SIG-M5 treated with dmso at 0.1 percent for 504 hours (cell line): ENCODE measurements at regions not wholly inside any gene's neighbourhood (a gene's known extent, or its start where the extent isn't known, plus 50 kb on each side); places are given as distances from the start of the nearest gene placed in this dataset.
"Not testable (repeated sequence)": the region's sequence is repeated elsewhere in the genome, so short reads cannot be mapped to it uniquely, and the experiment has no call there.

Source experiments
- DNase-seq: peaks from one replicate; lab custom pipeline; 2025; ENCODE audit not compliant: unreplicated experiment; lab: John Stamatoyannopoulos, UW

DNA sequence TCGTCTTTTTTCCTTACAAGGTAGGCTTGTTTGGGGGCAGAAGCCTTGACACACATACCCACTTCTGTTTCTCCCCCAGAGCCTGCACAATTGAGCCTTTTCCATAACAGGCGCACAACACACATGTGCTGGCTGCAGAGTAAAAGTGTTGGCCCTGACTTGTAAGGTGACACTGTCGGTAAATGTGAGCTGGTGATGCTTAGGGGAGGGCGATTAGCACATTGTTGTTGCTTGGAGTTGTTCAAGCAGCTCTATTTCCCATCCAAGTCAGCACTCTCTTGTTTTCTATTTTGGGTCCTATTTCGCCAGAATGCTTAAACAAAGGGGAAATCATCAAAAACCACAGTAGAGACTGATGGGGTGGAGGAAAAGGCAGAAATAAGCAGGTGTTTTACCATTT, 51.9 kb upstream of the PTPRJ start:
- peak; percentile 85 for DNase-seq

DNA sequence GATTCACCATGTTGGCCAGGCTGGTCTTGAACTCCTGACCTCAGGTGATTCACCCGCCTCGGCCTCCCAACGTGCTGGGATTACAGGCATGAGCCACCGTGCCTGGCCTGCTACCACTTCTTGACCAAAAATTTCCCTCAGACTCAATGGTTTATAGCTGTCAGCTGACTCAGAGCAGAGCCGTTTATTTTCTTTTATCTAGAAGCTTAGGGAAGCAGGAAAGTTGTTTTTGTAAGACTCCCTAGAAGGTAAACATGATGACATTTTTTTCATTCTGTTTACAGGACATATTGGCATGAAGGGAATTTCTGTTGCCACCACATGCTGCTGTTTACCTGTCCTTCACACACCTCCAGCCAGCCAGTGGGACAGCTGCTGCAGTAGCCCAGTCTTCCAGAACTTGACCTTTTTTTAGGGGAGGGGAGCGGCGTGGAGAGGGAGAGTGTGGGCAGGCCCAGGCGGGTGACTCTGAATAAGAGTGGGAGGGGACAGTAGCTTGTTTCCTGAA, 56.1 kb upstream of the PTPRJ start:
- peak; percentile 46 for DNase-seq

DNA sequence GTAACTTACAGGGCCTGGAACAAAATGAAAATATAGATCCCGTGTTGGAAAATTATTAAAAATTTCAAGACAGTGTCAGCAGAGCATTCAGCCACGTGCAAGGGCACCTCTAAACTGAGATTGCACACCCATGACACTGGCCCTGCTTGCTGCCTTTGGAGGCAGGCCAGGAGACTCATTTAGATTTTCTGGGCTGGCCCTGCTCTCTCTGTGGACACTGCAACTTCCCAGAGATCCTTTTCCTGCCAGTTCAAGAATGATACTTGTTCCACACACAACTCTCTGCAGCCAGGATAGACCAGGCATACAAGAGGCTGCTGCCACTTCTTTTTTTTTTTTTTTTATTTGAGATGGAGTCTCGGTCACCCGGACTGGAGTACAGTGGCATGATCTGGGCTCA, 56.7 kb upstream of the PTPRJ start:
- DNase-seq: no peak

DNA sequence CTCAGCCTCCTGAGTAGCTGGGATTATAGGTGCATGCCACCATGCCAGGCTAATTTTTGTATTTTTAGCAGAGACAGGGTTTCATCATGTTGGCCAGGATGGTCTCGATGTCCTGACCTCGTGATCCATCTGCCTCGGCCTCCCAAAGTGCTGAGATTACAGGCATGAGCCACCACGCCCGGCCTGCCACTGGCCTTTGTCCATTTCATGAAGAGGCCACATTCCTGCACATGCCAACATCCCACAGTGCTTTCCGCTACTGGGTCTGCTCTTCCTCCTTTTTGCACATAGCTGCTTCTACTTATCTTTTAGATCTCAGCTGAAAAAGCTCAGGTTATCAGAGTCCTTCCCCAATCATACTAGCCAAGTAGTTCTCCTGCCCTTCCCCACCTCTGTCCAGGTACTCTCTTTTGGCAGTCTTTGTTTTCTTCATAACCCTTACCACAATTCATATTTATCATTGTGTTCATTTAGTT, 59.2 kb upstream of the PTPRJ start:
- not testable (repeated sequence) for DNase-seq

DNA sequence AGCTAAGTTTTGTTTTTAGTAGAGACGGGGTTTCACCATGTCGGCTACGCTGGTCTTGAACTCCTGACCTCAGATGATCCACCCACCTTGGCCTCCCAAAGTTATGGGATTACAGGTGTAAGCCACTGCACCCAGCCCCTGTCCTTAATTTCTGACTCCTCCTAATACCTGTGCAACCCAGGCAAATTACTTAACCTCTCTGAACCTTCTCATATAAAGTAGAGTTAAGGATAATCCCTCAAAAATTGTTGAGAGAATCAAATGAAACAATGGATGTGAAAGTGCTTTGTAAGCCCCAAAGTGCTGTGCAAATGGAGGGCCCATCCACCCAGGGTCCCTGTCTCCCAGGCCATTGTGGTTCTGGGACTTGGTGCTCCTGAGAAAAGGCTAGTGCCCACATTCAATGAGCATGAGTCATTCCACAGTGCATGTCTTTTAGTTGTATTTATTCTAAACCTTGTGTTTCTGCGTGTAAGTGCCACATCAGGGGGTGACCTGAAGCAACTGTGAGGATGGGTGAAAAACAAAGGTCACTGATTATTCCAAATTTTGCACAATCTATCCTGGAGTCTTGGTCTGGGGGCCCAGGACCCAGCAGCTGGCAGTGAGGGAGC, 61.4 kb upstream of the PTPRJ start:
- DNase-seq: no peak

DNA sequence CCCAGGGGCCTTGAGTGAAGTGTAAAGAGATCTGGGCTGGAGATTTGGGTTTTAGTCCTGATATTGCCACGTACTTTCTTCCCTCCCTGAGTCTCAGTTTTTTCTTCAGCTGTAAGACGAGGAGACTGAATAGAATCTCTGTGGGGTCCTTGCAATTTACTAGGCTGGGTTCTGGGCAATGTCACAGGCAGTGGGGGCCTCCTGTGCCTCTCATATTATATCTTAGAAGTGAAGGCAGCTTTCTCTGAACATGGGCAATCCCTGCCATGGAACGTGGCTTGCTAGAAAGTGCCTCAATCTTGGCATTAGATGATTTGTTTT, 62.0 kb upstream of the PTPRJ start:
- DNase-seq: no peak

DNA sequence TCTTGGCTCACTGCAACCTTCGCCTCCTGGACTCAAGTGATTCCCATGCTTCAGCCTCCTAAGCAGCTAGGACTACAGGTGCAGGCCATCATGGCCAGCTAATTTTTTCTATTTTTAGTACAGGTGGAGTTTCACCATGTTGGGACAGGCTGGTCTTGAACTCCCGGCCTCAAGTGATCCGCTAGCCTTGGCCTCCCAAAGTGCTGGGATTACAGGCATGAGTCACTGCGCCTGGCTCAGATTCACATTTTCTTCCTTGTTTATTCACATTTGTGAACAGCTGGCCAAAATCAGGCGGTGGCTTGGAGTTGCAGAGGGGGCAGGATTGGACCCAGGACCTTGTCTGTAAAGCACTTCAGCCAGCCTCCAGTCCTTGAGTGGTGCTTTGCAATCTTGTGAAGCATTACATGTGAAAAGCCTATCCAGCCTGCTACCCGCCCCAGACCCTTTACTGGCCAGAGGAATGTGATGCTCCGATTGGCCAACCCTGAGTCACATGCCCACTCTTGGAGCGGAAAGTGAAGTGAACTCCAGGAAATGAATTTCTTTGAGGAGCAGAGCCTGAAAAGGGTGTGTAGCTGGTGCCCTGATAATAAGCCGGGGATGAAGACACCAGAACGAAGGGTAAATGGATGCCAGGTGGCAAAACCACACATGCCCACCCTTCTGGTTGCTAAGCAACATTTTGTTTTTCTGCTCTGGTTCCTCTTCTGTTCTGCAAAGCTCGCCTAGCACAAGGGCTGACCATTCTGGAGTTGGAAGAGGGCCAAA, 62.6 kb upstream of the PTPRJ start:
- DNase-seq: peak; percentile 26

DNA sequence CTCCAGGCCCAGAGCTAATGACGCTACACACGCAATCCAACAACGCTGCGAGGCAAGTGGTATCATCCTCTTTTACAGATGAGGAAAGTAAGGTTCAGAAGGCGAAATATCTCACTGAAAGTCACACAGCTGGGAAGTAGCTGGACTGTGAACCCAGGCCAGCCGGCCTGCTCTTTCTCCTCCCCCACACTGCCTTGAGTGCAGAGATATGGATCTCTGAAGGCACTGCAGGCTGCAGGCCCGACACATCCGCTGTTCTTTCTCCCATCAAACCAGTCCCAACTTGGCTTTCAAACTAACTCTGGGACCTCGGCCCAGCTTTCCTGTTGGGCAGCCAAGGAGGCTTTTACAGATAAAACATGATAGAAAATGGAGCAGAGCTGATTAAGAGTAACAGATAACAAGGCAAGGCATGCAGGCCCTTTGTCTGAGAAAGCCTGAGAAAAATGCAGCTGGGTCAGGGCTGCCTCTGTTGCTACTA, 64.0 kb upstream of the PTPRJ start:
- DNase-seq: no peak

DNA sequence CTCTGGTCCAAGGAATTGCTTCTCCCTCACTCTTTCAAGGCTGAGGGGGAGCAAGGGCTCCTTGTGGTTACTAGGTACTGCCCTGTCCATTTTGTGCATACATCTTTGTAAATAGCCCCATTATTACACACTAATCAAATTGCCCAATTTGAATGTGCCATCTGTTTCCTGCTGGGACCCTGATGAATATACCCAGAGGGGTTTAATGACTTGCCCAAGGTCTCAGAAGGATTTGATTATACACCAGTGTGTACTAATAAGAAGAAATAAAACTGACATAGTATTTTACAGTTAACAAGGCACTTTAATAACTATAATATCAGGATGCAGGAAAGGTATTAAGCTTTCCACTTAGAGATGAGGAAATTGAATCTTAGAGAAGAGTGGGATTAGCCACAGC, 64.6 kb upstream of the PTPRJ start:
- no peak for DNase-seq

DNA sequence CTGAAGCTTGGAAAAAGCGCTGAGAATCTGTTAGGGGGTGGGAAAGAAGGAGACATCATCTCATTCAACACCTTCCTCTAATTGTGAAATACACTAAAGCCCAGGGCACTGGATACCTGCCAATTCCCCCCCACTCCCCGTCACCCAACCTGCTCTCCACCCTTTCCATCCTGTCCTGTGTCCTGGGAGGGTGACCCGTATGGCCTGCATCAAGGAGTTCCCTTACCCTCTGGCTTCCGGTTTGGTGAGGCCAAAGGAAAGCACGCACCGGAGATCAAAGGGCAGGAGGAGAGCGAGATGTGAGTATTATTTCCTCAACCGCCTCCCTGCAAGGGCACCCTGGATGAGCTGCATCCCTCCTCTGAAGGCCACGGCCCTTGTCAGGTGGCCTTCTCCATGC, 65.0 kb upstream of the PTPRJ start:
- DNase-seq: no peak

DNA sequence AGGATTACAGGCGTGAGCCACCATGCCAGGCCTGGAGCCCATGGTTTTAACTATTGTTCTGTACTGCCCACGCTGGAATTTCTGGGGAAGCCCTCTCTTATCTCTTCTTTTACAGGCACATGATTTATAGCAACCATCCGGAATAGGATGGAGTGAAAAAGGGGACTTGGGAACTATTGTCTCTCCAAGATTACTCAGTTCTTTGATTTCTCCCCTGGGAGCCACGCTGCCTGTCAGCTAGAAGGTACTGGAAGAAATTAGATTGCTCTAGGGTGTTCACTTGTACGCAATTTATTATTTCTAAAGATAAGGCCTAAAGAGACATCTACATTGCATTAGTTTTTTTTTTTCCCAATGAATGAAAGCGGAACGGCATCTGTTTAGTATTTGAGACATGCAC, 65.6 kb upstream of the PTPRJ start:
- DNase-seq: no peak

DNA sequence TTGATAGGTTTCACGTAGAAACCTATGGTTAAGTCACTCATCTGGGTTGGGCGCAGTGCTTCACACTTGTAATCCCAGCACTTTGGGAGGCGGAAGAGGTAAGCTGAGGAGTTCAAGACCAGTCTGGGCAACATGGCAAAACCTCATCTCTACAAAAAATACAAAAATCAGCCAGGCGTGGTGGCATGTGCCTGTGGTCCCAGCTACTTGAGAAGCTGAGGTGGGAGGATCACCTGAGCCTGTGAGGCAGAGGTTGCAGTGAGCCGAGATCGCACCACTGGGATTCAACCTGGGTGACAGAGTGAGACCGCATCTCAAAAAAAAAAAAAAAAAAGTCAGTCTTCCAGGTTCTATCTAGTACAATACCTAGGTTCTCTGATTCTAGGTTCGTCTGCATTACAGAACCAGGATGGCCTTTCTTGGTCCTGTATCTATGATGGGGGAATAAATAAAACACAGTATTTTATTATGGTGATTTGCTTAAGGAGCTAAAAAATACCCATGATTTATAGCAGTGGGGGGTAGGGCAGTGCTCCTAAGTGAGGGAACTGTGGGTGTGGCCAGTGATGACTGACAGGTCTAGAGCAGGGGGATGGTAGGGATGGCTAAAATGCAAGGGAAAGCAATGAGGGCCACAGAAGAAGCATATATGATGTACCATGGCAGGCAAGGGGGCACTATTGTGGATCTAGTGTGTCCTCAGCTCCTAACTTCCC, 65.5 kb upstream of the NUP160 start:
- no peak for DNase-seq

DNA sequence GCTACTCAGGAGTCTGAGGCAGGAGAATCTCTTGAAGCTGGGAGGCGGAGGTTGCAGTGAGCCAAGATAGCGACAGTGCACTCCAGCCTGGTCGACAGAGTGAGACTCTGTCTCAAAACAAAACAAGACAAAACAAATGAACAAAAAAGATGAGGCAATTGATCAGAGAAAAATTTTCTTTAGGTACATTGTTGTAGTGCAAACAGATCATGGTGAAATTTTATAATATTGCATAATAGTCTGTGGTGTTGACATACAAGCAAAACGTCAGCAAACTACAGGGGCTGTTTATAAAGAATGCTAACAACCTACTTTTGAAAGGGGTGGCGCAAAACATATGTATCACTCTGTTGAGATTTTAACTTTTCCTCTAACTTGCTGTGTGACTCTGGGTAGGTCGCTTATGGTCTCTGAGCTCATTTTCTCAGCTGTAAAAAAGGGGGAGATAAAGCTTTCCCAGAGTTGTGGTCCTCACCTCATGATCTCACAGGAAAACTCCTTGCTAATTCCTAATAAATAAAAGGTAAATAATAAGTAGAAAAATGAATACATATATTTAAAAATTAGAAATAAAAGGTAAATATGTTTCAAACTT, 64.8 kb upstream of the NUP160 start:
- no peak for DNase-seq

DNA sequence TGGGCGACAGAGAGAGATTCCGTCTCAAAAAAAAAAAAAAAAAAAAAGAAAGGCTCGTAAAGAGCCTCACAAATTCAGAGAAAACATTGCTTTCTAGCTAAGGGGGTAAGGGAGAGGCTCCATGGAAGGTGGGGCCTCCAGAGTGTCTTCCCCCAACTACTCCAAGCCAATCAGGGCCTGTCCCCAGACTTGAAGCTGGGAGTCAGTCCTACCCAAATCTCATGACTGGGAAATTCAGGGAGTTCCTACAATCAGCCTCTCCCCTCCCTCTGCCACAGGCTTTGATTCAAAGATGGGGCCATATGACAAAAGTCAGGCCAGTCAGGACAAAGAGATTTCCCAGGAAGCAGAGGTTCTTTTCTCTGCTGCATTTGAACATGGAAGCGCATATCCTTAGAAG, 63.0 kb upstream of the NUP160 start:
- no peak for DNase-seq

DNA sequence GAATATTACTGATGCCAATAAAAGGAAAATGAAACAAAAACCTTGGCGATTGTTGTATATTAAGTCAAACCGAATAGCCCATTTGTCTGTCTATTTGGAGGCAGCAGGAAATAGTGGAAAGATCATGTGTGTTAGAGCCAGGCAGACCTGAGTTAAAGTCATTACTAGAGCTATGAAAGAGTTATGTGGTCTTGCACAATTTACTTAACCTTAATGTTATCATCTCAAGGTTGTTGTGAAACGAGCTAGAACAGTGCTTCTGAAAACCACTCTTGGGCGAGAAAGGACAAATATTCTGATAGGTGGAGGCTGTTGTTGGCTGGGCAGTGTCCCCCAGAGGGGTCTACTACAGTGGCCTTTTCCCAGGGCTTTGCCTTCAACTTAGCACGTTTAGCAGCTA, 60.0 kb upstream of the NUP160 start:
- peak; percentile 82 for DNase-seq

DNA sequence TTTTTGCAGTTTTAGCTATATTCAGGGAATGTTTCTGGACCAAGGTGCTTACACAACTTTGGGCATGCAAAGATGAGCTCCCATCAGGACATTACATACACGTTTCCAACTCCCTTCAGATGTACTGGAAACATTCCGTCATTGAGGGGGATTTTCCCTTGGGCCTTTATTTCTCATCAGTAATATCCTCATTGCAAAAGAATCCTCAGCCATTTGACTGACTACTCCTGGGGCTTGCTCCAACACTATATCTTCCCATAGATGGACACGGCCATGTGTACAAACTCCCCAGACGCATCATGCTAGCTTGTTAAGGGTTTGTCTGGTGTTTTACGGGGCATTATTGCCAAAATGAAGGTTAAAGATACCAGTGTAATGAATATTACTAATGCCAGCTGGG, 59.3 kb upstream of the NUP160 start:
- DNase-seq: no peak

DNA sequence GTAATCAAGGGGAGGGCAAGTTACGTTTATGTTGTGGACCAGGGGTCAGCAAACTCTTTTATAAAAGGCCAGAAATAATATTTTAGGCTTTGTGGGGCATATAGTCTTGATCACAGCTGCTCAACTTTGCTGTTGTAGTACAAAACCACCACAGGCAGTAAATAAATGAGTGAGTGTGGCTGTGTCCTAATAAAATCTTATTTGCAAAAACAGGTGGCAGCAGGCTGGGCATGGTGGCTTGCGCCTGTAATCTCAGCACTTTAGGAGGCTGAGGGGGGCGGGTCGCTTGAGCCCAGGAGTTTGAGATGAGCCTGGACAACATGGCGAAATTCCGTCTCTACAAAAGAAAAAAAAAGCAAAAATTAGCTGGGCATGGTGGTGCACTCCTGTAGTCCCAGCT, 57.9 kb upstream of the NUP160 start:
- no peak for DNase-seq

DNA sequence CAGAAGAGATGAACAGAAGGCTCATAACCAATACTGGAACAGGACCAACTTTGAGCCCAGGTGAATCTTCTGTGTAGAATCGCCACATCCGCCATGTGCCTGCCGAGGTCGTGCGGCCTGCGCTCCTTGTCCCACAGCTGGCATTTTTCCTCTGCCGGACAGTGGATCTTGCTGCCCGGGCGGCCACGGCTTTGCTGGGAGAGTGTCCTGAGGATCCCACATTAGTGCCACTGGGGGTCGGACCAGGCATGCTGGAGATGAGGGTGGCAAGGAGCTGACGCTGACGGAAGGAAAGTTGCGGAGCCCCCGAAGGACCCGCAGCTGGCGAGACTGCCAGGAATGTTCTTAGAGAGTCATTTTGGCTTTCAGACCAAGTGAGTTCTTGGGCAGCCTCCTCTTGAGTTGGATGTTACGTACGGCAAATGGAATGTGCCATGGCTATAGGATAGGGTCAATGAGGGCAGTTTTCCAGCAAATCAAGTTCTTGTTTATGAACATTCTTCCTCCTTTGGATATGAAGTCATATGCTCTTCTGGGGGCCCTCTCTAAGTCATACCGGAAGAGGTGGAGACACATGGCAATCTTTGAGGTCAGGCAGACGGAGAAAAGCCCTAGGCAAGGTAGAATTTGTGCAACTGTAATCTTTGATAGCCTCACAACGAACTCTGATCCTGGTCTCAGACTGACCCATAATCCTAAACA, 57.4 kb upstream of the NUP160 start:
- DNase-seq: no peak

DNA sequence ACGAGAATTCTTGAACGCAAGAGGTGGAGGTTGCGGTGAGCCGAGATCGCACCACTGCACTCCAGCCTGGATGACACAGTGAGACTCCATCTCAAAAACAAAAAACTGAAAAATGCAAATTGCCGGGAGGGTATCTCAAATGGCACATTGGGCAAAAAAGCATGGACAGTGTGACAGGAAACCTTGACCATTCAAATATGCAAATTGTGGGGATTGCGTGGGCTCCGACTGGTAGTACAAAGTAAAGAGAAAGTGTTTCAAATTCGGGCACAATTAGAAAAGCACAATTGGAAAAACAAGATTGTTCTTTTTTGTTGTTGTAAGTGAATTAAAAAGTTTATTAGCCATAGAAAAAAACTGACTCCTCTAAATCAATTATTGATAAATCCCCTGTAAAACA, 56.7 kb upstream of the NUP160 start:
- DNase-seq: no peak

DNA sequence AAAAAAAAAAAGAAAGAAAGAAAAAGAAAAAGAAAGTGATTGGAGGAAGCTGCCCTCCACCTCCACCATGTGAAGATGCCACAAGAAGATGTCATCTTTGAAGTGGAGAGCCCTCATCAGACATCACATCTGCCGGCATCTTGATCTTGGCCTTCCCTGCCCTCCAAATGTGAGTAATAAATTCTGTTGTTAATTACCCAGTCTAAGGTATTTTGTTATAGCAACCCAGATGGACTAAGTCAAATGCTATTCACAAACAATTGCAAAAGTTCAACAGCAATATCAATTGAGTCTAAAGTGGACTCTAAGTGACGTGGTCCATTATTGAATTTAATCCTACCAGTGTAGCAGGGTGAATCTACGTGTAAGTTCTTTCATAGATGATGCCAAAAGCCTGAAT, 55.9 kb upstream of the NUP160 start:
- no peak for DNase-seq

DNA sequence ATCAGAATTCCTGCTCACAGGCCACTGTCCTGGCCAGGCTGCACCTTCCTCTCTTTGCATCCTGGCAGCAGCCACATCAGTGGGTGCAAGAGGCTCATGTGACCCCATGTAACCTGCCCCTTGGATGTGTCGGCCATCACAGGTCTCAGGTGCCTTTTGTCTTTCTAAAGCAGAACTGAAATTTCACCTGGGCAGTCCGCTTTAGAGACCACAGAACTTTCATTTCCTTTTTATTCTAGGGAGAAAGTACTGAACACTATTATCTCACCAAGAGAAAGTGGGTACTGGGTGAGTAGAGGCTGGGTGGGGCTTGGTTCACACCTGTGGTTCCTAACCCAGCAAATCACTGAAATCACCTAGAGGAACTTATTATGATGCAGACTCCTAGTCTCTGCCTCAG, 51.7 kb upstream of the NUP160 start:
- DNase-seq: no peak
